Forelimb muscle (tissue), 1 donor: ENCODE measurements at regions not wholly inside any gene's neighbourhood (a gene's known extent, or its start where the extent isn't known, plus 50 kb on each side); places are given as distances from the start of the nearest gene placed in this dataset.

Source experiments
- DNase-seq: peaks from one replicate; pipeline ENCODE4 v3.0.0-alpha.2; 2013; ENCODE audit warnings: low read depth

DNA sequence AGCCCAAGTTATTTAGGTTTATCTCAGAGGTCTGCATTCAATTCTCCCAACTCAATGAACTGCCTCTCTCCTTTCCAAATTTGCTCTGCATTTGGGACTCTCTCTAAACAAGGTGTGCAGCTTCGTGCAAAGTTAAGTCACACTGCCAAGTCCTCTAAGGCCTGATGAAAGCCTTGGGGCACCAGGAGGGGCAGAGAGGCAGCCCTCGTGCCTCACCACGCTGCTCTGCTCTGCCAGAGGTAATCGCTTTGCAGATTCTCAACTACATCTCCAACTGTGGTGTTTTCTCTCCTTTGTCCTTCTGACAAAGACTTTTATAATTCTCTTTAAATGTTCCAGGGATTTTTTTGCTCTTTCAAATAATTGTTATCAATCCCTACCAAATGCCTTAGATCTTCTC lies 283.0 kb downstream of the MEIS1 start:
- DNase-seq, result no peak

DNA sequence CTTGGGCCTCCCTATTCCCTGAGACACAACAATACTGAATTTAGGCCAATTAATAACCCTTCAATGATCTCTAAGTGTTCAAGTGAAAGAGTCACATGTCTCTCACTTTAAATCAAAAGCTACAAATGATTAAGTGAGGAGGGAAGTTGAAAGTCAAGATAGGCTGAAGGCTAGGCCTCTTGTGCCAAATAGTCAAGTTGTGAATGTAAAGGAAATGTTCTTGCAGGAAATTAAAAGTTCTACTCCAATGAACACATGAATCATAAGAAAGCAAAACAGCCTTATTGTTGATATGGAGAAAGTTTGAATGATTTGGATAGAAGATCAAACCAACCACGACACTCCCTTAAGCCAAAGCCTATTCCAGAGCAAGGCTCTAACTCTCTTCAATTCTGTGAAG lies 286.9 kb downstream of the MEIS1 start:
- DNase-seq, result no peak

DNA sequence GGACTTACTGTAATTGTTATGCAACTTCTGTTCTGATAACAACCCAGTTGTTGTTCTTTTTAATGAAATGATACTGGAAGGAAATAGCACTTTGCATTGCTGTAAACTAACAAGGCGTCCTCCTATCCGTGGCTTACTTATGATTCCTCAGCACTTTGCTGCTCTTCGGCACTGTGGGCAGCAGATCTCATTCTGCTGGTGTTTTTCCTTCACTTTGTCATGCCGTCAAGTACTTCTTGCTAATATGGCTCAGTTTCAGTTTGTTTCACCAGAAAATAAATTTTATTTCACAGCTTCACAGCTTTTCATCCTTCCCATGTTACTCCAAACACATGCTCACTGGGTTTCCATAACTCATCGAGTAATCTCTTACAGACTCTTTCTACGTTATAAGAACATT lies 289.3 kb downstream of the MEIS1 start:
- DNase-seq, result no peak

- no peak for DNase-seq
Observed at GRCh38 chr2:66729416-66730330, 294.7 kb downstream of the MEIS1 start.

- DNase-seq, result no peak
Observed at GRCh38 chr2:66730441-66730840, 295.5 kb downstream of the MEIS1 start.

DNA sequence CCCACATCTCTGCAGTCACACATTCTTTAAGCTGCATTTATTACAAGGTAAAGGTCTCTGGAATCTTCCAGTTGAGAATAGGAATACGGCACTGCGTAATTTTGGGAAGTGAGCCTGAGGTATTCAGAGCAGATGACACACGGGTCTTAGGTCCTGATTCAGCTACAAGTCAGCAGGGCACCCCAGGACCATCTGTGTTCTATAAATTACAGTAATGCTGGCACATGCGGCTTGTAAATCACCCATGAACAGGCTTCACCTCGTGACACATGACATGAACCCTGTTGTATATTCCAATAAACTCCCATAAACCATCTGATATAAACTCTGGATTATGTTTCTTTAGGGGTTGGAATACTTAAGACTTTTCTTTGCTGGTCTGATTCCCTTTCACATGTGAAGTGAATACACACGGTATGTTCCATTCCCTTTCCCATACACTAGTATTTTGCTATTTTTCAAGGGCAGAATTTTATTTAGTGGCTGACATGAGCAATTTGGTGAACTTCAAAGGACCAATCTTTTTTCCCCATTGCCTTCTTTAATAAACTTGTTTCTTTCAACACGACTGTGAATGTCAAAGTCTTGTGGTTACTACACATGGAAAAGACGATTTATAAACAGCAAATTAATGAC lies 298.6 kb downstream of the MEIS1 start:
- DNase-seq, result no peak

- no peak for DNase-seq
Observed at GRCh38 chr2:66748939-66749338, 314.0 kb downstream of the MEIS1 start.

GRCh38 chr2:66749566-66749965 lies 314.6 kb downstream of the MEIS1 start:
- no peak for DNase-seq

GRCh38 chr2:66753257-66753656 lies 318.3 kb downstream of the MEIS1 start:
- DNase-seq, result no peak

- DNase-seq, result no peak
Observed at GRCh38 chr2:66753660-66754059, 318.7 kb downstream of the MEIS1 start.

- DNase-seq, result no peak
Observed at GRCh38 chr2:66755974-66756373, 321.0 kb downstream of the MEIS1 start.

- no peak for DNase-seq
Observed at GRCh38 chr2:66761826-66762225, 326.9 kb downstream of the MEIS1 start.

DNA sequence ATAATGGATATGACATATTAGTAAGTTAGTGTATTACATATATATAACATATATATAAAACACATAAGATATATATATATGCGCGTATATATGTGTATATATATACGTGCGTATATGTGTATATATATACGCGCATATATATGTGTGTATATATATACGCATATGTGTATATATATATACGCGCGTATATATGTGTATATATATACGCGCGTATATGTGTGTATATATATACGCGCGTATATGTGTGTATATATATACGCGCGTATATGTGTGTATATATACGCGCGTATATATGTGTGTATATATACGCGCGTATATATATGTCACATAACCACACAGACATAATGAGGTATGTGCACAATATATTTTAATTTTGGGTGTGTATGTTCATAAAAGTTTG lies 327.8 kb downstream of the MEIS1 start:
- no peak for DNase-seq

DNA sequence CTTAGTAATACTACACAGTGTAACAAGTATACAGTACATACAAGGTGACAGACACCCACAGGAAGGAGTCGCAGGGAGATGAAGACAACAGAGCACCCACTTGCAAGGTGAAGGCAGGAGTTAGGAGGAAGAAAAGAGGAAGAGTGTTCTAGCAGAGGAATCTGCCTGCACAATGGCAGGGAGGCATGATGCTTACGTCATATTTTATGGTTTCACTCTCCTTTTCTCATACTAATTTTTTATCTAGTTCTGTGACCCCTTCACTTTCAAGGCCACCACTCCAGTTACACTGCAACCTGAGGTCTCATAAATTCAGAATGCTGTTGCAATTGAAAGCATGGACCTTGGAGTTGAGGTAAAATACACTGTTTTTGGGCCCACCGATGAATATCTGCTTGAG lies 331.7 kb downstream of the MEIS1 start:
- no peak for DNase-seq

GRCh38 chr2:66771359-66771976 lies 336.5 kb downstream of the MEIS1 start:
- DNase-seq, result no peak

- DNase-seq, result no peak
Observed at GRCh38 chr2:66772618-66773017, 337.7 kb downstream of the MEIS1 start.

DNA sequence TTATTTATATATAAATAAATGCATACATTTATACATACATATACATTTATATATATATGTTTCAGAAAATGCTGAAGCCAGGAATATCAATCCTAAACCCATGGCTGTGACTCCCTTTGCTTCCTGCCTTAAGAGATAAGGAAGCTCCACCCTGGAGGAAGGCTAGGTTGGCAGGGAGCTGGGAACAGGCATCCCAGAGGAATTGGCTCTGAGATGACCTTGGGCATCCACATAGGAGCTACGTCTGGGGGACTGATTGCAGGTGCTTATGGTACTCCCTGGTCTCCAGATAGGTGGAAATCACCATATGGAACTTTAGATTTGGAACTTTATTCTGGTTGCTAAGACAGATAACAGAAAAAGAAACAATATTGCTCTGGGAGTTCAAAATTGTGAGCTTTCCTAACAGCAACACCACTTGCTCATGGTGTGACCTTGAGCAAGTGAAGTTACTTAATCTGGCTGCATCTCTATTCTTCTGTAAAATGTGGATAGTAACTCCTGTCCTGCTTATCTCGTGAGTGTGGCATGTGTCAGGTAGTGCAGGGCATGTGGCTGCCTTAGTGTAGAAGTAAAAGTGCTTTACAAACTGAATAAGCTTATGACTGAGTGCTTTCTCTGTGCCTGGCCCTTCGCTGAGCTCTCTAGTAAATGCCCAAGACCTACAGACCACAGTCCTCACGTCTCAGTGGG lies 341.0 kb downstream of the MEIS1 start:
- no peak for DNase-seq

DNA sequence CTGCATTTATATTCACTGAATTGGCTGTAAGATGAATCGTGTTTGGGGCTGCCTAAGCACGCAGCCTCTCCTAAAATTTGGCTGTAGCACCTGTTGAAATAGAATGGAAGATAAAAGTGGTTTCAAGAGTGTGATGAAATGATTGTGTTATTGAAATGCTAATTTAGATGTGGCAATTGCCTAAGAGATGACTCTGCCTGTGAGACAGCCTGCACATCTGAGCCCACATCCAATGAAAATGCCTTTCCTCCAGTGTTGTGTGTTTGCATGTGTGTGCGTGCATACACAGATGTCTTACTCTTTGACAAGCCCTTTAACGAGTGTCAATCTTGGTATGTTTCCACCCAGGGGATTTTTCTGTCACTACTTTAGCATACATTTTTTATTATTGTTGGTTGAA lies 346.9 kb downstream of the MEIS1 start:
- DNase-seq, result no peak

DNA sequence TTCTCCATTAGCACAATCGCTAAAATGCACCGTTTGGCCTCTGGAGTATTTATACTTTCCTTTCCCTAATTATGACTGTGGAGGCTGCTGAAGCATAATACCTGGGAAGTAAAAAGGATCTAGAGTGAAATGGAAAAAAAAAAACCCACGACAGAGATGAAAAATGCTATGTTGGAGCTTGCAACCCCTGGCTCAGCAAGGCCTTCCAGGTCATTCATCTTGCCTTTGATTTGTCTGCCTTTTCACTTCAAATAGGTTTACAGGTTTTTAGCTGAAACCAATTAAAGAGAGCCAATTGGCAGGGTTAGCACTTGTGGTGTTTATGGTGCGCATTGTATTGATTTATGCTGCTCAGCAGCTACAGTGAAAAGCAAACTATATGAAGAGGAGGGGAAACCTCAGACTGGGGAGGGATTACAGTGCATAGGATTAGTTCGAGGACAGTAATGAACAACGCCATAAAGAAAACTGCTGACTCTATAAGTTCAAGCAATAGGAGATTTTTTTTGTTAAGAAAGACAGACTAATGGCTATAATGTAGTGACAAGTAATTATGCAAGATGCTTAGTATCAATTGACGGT lies 347.9 kb downstream of the MEIS1 start:
- no peak for DNase-seq

GRCh38 chr2:66789741-66790140 lies 354.8 kb downstream of the MEIS1 start:
- no peak for DNase-seq

DNA sequence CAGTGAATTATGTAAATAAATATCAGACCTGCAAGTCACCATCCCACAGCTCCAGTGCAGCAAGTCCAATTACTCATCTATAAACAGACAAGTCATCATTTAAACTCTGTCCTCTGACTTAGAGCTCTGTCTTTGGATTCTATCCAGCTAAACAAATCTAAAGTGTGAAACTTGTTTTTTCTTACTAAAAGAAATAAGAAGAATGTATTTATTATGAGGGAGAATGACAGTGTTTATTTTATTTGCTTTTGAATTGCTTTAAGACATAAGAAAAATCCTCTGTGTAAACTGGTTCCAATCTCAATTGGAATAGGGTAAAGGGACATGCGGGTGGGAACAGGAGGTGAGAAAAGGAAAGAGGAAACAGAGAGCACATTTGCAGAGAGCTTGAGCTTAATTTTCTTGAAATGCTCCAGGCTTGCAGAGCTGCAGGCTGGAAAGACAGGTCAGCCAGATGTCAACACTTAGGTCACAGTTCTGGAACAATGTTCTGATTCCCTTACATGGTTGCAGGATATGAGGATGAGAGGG lies 355.8 kb downstream of the MEIS1 start:
- peak; percentile 70 for DNase-seq

DNA sequence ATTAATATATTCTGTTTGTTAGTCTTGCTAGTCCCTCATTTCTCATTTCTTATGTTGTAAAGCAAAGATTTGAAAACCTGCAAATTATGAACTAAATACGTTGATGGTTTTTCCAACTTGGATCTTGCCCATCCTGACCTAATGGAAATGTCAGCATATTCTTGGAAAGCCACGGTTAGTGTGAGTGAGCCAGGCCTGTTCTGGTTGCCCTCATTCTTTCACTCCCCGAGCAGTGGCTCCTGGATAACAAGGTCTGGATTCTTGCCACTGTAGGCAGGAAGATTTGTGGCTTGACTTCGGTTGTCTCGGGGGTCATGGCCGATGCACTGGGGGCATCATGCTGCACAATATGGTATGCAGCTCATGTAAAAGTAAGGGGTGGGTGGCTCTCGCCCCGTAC lies 359.1 kb downstream of the MEIS1 start:
- no peak for DNase-seq
